HG03280 (cell line): ENCODE measurements at regions not wholly inside any gene's neighbourhood (a gene's known extent, or its start where the extent isn't known, plus 50 kb on each side); places are given as distances from the start of the nearest gene placed in this dataset.
"Not testable (repeated sequence)": the region's sequence is repeated elsewhere in the genome, so short reads cannot be mapped to it uniquely, and the experiment has no call there.

ENCODE experiments used
- ATAC-seq: cut with Tn5 transposase; IDR thresholded peaks from one replicate; pipeline ENCODE4 v1.9.1; 2021; ENCODE audit warnings: mild to moderate bottlenecking, moderate library complexity; ENCODE audit not compliant: unreplicated experiment

DNA sequence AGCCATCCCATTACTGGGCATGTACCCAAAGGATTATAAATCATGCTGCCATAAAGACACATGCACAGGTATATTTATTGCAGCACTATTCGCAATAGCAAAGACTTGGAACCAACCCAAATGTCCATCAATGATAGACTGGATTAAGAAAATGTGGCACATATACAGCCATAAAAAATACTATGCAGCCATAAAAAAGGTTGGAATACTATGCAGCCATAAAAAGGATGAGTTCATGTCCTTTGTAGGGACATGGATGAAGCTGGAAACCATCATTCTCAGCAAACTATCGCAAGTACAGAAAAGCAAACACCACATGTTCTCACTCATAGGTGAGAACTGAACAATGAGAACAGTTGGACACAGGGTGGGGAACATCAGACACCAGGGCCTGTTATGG lies 151.5 kb downstream of the PLK2 start:
- not testable (repeated sequence) for ATAC-seq

DNA sequence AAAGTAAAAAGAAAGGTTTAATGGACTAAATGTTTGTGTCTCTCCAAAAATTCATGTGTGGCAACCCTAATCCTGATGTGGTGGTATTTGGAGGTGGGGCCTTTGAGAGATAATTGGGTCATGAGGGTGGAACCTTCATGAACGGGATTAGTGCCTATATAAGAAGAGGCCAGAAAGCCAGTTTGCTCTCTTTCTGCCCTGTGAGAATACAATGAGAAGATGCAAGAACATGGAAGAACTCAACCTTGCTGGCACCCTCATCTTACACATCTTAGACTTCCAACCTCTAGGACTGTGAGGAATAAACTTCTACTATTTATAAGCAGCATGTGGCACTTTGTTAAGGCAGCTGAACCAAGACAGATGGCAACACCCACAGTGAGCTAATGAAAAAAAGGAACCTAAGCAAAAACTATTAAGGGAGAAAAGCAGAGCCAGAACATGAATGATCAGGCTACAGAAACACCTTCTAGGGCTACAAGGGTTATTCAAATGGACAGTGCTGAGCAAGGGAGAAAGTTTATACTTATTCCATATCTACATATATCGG lies 159.5 kb downstream of the PLK2 start:
- ATAC-seq = no peak

DNA sequence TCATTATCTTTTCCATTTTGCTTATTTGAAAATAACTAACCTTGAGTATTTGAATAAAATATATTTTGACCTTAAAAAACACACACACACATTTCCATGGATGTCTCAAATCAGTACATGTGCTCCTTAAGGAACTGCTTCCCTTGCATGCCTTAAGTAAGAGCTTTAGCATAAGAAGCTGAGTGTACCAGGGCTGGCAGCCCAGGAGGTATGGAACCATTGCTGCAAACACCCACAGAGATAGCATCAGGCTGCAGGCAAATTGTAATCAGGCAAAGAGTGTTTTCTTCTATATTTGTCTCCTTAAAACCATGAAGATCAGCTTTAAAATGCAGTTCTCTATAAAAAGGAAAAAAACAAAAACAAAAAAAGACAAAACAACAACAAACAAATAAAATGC lies 160.6 kb downstream of the PLK2 start:
- ATAC-seq = no peak

GRCh38 chr5:58294598-58295305 lies 165.1 kb downstream of the PLK2 start:
- ATAC-seq = no peak

DNA sequence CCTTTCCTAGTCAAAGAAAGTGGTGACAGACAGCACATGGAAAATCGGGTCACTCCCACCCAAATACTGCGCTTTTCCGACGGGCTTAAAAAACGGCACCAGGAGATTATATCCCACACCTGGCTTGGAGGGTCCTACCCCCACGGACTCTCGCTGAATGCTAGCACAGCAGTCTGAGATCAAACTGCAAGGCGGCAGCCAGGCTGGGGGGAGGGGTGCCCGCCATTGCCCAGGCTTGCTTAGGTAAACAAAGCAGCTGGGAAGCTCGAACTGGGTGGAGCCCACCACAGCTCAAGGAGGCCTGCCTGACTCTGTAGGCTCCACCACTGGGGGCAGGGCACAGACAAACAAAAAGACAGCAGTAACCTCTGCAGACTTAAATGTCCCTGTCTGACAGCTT lies 171.6 kb downstream of the PLK2 start:
- ATAC-seq = not testable (repeated sequence)

GRCh38 chr5:58286741-58287140 lies 173.1 kb downstream of the PLK2 start:
- ATAC-seq = no peak

- ATAC-seq = no peak
Observed at GRCh38 chr5:58285900-58286299, 174.0 kb downstream of the PLK2 start.

DNA sequence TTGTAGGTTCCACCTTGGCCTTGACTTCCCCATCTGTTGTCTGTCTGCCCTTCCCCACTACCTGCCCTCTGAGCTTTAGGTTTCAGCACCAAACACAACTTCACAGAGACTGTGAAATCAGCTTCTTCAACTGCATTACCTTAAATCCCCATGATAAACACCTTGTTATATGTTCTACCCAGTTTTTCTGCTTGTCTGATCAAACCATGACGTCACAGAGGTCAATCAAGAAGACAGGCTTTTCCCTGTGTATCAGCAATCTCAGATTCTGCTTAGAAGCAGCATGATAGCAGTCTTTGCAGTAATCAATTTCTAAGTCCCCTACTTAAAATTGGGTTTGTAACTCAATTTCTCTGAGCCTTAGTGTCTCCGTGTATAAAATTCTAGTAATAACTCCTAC lies 175.0 kb downstream of the PLK2 start:
- ATAC-seq = no peak

DNA sequence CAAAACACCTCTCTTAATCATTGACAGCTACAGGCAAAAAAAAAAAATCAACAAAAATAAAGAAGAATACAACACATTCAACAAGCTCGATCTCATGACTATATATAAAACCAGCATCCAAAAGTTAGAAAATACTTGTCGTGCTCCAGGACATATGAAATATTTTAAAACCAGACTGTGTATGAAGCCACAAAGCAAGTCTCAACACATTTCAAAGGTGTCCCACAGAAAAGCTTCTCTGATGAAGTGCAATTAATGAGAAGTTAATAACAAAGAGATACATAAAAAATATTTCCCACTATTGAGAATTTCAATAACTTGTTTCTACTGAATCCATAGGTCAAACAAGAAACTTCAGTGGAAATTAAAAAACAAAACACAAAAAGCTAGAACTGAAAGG lies 178.7 kb downstream of the PLK2 start:
- ATAC-seq = no peak

DNA sequence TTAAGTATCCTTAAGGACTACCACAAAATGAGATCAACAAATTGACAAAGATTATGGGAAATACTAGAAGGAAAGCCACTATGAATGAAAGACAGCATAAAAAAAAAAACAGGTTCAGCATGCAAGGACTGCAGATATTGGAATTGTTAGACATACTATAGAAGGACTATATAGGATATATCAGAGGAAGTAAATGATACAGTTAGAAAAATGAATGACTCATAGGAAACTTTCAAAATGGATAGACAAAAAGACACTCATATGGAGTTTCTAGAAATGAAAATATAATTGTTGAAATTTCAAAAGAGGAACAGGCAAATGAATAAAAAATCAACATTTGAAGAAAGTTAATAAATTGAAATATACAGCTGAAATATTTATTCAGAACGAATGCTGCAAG lies 180.6 kb downstream of the PLK2 start:
- ATAC-seq = no peak

DNA sequence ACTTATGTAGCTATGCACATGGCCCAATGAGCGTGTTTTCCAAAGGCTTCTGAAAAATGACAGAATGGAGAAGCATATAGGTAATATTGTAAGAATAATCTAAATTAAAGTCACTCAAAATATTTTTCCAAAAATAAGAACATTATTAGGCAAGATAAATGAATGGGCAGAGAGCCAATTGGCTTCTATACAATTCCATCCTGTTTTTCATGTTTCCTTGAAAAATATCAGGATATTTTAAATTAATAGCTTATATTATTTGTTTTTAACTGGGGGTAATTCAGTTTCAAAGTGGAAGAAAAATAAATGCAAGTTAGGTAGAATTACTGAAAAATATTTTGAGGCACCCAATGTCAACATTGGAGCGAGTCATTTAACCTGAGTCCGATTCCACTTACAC lies 183.5 kb downstream of the PLK2 start:
- no peak for ATAC-seq

GRCh38 chr5:58275516-58275915 lies 184.4 kb downstream of the PLK2 start:
- no peak for ATAC-seq

- ATAC-seq = no peak
Observed at GRCh38 chr5:58274191-58274590, 185.7 kb downstream of the PLK2 start.

DNA sequence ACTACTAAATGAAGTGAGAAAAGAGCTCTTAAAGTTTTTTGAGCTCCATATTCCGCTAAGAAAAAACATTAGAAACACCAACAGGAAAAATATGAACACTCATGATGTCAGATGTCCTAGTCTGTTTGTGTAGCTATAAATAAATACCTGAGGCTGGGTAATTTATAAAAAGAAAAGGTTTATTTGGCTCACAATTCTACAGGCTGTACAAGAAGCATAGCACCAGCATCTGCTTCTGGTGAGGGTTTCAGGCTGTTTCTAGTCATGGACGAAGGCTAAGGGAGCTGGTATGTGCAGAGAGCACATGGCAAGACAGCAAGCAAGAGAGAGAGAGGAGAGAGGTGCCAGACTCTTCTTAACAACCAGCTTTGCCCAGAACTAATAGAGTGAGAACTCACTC lies 186.2 kb downstream of the PLK2 start:
- no peak for ATAC-seq

DNA sequence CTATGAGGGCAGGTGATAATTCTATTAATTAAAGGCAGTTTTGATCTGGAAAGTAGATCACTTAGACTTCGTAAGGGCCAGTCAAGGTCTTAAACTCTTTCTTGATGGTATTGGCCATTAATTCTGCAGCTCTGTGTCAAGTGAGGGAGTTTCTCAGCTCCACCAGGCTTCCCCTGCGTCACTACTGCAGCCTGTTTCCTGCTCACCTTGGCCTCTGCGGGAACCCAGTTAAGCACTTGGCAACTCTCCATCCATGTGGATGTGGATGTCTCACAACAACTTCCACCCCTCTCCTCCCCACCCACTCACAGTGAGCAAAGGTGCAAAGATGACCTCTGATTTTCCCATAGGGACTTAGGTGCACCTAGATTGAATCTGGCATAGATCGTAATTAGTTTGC lies 191.6 kb downstream of the PLK2 start:
- no peak for ATAC-seq

- ATAC-seq = no peak
Observed at GRCh38 chr5:58266402-58266801, 193.5 kb downstream of the PLK2 start.

DNA sequence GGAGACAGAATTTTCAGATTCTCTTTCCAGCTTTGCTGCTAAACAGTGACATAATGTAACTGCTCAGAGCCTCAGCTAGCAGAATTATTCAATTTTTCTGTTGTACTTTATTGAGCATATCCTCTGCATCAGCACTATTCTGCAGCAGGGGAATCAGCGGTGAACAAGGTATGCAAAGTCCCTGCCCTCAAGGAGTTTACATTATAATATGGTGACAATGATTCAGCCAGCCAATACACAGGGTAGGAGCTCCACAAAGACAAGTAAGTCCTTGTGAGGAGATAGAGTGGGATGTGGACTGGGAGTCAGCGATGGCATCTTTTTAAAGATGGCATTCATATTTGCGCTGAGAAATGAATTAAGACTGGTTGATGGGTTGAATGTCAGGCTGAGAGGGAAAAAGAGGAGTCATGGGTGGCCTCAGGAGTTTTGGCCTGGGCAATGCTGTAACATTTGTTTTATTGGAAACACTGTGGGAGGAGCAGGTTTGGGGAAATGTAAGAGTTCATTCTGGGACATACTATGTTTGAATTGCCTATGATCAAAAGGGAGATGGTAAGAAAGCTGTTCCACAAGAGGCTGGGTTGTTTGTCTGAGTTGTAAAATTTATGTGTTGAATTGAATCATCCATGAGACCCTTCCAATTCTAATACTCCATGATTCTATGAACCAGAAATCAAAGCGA lies 194.5 kb downstream of the PLK2 start:
- ATAC-seq = no peak

DNA sequence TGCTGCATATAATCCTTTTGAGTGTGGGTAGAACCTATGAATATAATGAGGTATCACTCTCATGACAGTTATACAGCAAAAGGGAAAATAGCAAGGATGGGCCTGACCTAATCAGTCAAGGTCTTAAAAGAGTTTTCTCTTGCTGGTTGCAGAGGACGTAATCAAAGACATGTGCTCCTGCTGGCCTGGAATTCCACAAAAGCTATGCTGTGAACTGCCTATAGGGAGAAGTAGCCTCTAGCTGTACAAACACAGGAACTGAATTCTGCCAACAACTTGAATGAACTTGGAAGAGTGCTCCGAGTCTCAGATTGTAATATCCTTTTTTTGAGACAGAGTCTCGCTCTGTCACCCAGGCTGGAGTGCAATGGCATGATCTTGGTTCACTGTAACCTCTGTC lies 195.6 kb downstream of the PLK2 start:
- no peak for ATAC-seq

DNA sequence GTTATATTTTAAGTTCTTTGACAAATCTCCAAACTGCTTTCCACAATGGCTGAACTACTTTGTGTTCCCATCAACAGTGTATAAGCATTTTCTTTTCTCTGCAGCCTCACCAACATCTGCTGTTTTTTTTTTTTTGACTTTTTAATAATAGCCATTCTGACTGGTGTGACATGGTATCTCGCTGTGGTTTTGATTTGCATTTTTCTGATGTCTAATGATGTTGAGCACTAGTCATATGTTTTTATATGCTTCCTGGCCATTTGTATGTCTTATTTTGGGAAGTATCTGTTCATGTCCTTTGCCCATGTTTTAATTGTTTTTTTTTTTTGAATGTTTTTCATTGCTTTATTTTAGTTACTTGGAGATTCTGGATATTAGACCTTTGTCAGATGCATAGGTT lies 196.6 kb downstream of the PLK2 start:
- no peak for ATAC-seq

DNA sequence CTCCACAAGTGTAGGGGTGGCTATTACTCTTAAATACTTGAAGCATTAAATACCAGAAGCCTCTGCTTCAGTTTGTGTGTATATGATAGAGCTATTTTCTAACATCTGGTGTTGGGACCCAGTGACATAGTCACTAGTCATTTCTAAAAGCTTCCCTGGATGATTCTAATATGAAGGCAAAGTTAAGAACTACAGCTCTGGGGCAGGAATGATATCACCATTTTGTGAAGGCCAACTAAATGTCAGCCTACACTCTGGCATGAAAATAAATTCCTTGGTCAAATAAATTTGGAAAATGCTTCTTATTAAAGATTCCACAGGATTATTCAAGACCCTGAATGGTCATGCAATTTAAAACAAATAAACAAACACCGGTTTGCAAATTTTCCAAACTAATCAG lies 197.7 kb downstream of the PLK2 start:
- no peak for ATAC-seq

DNA sequence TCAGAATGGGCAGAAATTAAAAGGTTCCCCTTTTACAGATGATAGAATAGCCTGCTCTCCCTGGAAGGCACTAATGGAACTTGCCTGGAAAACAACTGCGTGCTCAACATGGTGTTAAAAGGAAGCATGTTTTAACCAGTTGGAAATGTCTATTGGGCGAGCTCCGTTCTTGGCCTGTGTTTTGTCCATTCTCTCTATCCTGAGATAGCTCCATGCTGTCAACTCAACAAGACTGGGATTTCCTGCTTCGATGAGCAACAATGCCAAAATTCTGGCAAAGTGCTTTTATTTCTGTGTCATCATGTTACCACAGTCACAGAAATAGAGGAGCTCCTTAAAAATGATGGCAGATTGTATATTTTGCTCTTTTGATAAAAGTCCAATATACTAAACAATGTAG lies 198.3 kb downstream of the PLK2 start:
- no peak for ATAC-seq

DNA sequence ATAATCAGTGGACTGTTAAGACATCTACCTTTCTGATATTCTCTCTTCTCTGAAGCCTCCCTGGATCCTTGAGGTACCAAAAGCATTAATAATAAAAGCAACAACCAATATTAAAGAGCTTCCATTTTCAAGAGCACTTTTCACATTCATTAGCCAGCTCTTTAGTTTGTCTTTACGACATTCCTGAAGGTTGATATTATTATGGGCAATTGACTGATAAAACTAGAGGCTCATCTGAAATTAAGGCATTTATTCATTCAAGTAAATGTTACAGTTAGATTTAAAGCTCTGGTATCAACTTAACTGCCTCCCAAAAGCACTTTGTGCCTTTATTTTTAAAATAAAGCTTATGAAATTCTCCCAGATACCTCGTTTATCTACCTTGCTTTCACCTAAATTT lies 199.6 kb downstream of the PLK2 start:
- no peak for ATAC-seq
